ENCODE measurements at regions not wholly inside any gene's neighbourhood (a gene's known extent, or its start where the extent isn't known, plus 50 kb on each side); places are given as distances from the start of the nearest gene placed in this dataset.
A peak's percentile ranks its signal among the peaks of the same experiment; 100 is the strongest.

- H3K4me3 ChIP-seq (ENCODE audit: control insufficient read depth in 1 of 7, extremely low read depth in 1 of 7, insufficient read depth in 4 of 7, low read depth in 2 of 7, low read length in 6 of 7), result no peak overlapping the region
- H3K9me3 ChIP-seq (ENCODE audit: control extremely low read depth in 1 of 5, control insufficient read depth in 4 of 5, insufficient read depth in 2 of 5, low read depth in 1 of 5, low read length in 4 of 5), result no peaks in the 10 kb centered on the region
- H3K36me3 ChIP-seq (ENCODE audit: control insufficient read depth in 4 of 4, insufficient read depth in 4 of 4, low read length in 3 of 4), result no peaks in the 10 kb centered on the region
- POLR2A ChIA-PET, result no interaction called here
- no peaks in the 10 kb centered on the region for H3K27me3 ChIP-seq (replicated peaks in 2 of 5; ENCODE audit: control insufficient read depth in 4 of 5, insufficient read depth in 5 of 5, low read length in 4 of 5)
- CTCF ChIA-PET, result no interaction called here
- WGBS (ENCODE audit: insufficient coverage), result no CpG with 5 or more reads among the region's 8 CpGs
- H3K27ac ChIP-seq (ENCODE audit: insufficient read depth in 1 of 2, low read depth in 1 of 2, low read length in 2 of 2, poor library complexity in 1 of 2, severe bottlenecking in 2 of 2), result no peak overlapping the region
- H3K4me1 ChIP-seq (ENCODE audit: control extremely low read depth in 1 of 4, control insufficient read depth in 4 of 4, insufficient read depth in 4 of 4, low read length in 3 of 4), result peaks cover 0 to 21% (median 0%) of the 10 kb centered on the region in 4 experiments
- DNase-seq, result peak; percentile 9 to 49 (median 21)
These were observed 90.2 kb upstream of the CDH4 start for GRCh38 chr20:61161726-61162390.

- ChIA-PET CTCF (no interaction called here), POLR2A (no interaction called here)
- Histone ChIP-seq H3K4me1 (ENCODE audit: control extremely low read depth in 1 of 4, control insufficient read depth in 4 of 4, insufficient read depth in 4 of 4, low read length in 3 of 4) (peaks cover 0 to 21% (median 0%) of the 10 kb centered on the region in 4 experiments), H3K27me3 (replicated peaks in 2 of 5; ENCODE audit: control insufficient read depth in 4 of 5, insufficient read depth in 5 of 5, low read length in 4 of 5) (peaks cover 0 to under 1% (median 0%) of the 10 kb centered on the region in 5 experiments), H3K36me3 (ENCODE audit: control insufficient read depth in 4 of 4, insufficient read depth in 4 of 4, low read length in 3 of 4) (no peaks in the 10 kb centered on the region), H3K27ac (ENCODE audit: insufficient read depth in 1 of 2, low read depth in 1 of 2, low read length in 2 of 2, poor library complexity in 1 of 2, severe bottlenecking in 2 of 2) (no peak overlapping the region), H3K4me3 (ENCODE audit: control insufficient read depth in 1 of 7, extremely low read depth in 1 of 7, insufficient read depth in 4 of 7, low read depth in 2 of 7, low read length in 6 of 7) (no peak overlapping the region), H3K9me3 (ENCODE audit: control extremely low read depth in 1 of 5, control insufficient read depth in 4 of 5, insufficient read depth in 2 of 5, low read depth in 1 of 5, low read length in 4 of 5) (no peaks in the 10 kb centered on the region)
- WGBS (ENCODE audit: insufficient coverage), result 94% methylated on average over 7 of the region's 12 CpGs
- no peak for DNase-seq
These were observed 89.6 kb upstream of the CDH4 start for GRCh38 chr20:61162451-61162850.

- DNase-seq, result no peak
- Histone ChIP-seq H3K9me3 (ENCODE audit: control extremely low read depth in 1 of 5, control insufficient read depth in 4 of 5, insufficient read depth in 2 of 5, low read depth in 1 of 5, low read length in 4 of 5) (no peaks in the 10 kb centered on the region), H3K4me1 (ENCODE audit: control extremely low read depth in 1 of 4, control insufficient read depth in 4 of 4, insufficient read depth in 4 of 4, low read length in 3 of 4) (peaks cover 0 to 21% (median 0%) of the 10 kb centered on the region in 4 experiments), H3K27ac (ENCODE audit: insufficient read depth in 1 of 2, low read depth in 1 of 2, low read length in 2 of 2, poor library complexity in 1 of 2, severe bottlenecking in 2 of 2) (no peak overlapping the region), H3K27me3 (replicated peaks in 2 of 5; ENCODE audit: control insufficient read depth in 4 of 5, insufficient read depth in 5 of 5, low read length in 4 of 5) (peaks cover 0 to 7% (median 0%) of the 10 kb centered on the region in 5 experiments), H3K4me3 (ENCODE audit: control insufficient read depth in 1 of 7, extremely low read depth in 1 of 7, insufficient read depth in 4 of 7, low read depth in 2 of 7, low read length in 6 of 7) (no peak overlapping the region), H3K36me3 (ENCODE audit: control insufficient read depth in 4 of 4, insufficient read depth in 4 of 4, low read length in 3 of 4) (no peaks in the 10 kb centered on the region)
- ChIA-PET POLR2A (no interaction called here), CTCF (no interaction called here)
- WGBS (ENCODE audit: insufficient coverage), result 97% methylated on average over 5 of the region's 7 CpGs
These were observed 89.0 kb upstream of the CDH4 start for GRCh38 chr20:61163031-61163430.

- Histone ChIP-seq H3K27ac (ENCODE audit: insufficient read depth in 1 of 2, low read depth in 1 of 2, low read length in 2 of 2, poor library complexity in 1 of 2, severe bottlenecking in 2 of 2) (no peak overlapping the region), H3K4me1 (ENCODE audit: control extremely low read depth in 1 of 4, control insufficient read depth in 4 of 4, insufficient read depth in 4 of 4, low read length in 3 of 4) (peaks cover 0 to 9% (median 0%) of the 10 kb centered on the region in 4 experiments)
These were observed 85.7 kb upstream of the CDH4 start for GRCh38 chr20:61166324-61166723.

GRCh38 chr20:61168605-61169004 is 83.5 kb upstream of the CDH4 start:
- no peaks in the 10 kb centered on the region for H3K4me1 ChIP-seq (ENCODE audit: control extremely low read depth in 1 of 4, control insufficient read depth in 4 of 4, insufficient read depth in 4 of 4, low read length in 3 of 4)
- POLR2A ChIA-PET, result no interaction called here
- WGBS (ENCODE audit: insufficient coverage), result 85% methylated on average over 8 of the region's 8 CpGs
- H3K4me3 ChIP-seq (ENCODE audit: control insufficient read depth in 1 of 7, extremely low read depth in 1 of 7, insufficient read depth in 4 of 7, low read depth in 2 of 7, low read length in 6 of 7), result no peak overlapping the region
- peaks cover 0 to 24% (median 0%) of the 10 kb centered on the region in 5 experiments for H3K27me3 ChIP-seq (replicated peaks in 2 of 5; ENCODE audit: control insufficient read depth in 4 of 5, insufficient read depth in 5 of 5, low read length in 4 of 5)
- no peak for DNase-seq
- no peak overlapping the region for H3K27ac ChIP-seq (ENCODE audit: insufficient read depth in 1 of 2, low read depth in 1 of 2, low read length in 2 of 2, poor library complexity in 1 of 2, severe bottlenecking in 2 of 2)
- H3K9me3 ChIP-seq (ENCODE audit: control extremely low read depth in 1 of 5, control insufficient read depth in 4 of 5, insufficient read depth in 2 of 5, low read depth in 1 of 5, low read length in 4 of 5), result peaks cover 0 to 2% (median 0%) of the 10 kb centered on the region in 5 experiments
- CTCF ChIA-PET, result interaction anchor here (0.6 kb wide), 1 partner anchor 31 kb away, joined by 3 read pairs; no protein-coding TSS in a partner anchor
- no peaks in the 10 kb centered on the region for H3K36me3 ChIP-seq (ENCODE audit: control insufficient read depth in 4 of 4, insufficient read depth in 4 of 4, low read length in 3 of 4)

More at GRCh38 chr20:61166324-61166723, 85.7 kb upstream of the CDH4 start:
- Histone ChIP-seq H3K9me3 (ENCODE audit: control extremely low read depth in 1 of 5, control insufficient read depth in 4 of 5, insufficient read depth in 2 of 5, low read depth in 1 of 5, low read length in 4 of 5) (no peaks in the 10 kb centered on the region), H3K36me3 (ENCODE audit: control insufficient read depth in 4 of 4, insufficient read depth in 4 of 4, low read length in 3 of 4) (no peaks in the 10 kb centered on the region), H3K4me3 (ENCODE audit: control insufficient read depth in 1 of 7, extremely low read depth in 1 of 7, insufficient read depth in 4 of 7, low read depth in 2 of 7, low read length in 6 of 7) (no peak overlapping the region), H3K27me3 (replicated peaks in 2 of 5; ENCODE audit: control insufficient read depth in 4 of 5, insufficient read depth in 5 of 5, low read length in 4 of 5) (peaks cover 0 to 20% (median 0%) of the 10 kb centered on the region in 5 experiments)
- no peak for DNase-seq
- POLR2A ChIA-PET, result no interaction called here
- CTCF ChIA-PET, result no interaction called here
- 89% methylated on average over 2 of the region's 3 CpGs for WGBS (ENCODE audit: insufficient coverage)

GRCh38 chr20:61169874-61170273 is 82.2 kb upstream of the CDH4 start:
- CTCF ChIA-PET, result no interaction called here
- Histone ChIP-seq H3K4me1 (ENCODE audit: control extremely low read depth in 1 of 4, control insufficient read depth in 4 of 4, insufficient read depth in 4 of 4, low read length in 3 of 4) (no peaks in the 10 kb centered on the region), H3K4me3 (ENCODE audit: control insufficient read depth in 1 of 7, extremely low read depth in 1 of 7, insufficient read depth in 4 of 7, low read depth in 2 of 7, low read length in 6 of 7) (no peak overlapping the region), H3K9me3 (ENCODE audit: control extremely low read depth in 1 of 5, control insufficient read depth in 4 of 5, insufficient read depth in 2 of 5, low read depth in 1 of 5, low read length in 4 of 5) (peaks cover 0 to 3% (median 0%) of the 10 kb centered on the region in 5 experiments), H3K36me3 (ENCODE audit: control insufficient read depth in 4 of 4, insufficient read depth in 4 of 4, low read length in 3 of 4) (no peaks in the 10 kb centered on the region), H3K27me3 (replicated peaks in 2 of 5; ENCODE audit: control insufficient read depth in 4 of 5, insufficient read depth in 5 of 5, low read length in 4 of 5) (peaks cover 0 to 24% (median 0%) of the 10 kb centered on the region in 5 experiments), H3K27ac (ENCODE audit: insufficient read depth in 1 of 2, low read depth in 1 of 2, low read length in 2 of 2, poor library complexity in 1 of 2, severe bottlenecking in 2 of 2) (no peak overlapping the region)
- POLR2A ChIA-PET, result no interaction called here
- no peak for DNase-seq
- 55% methylated on average over 5 of the region's 8 CpGs for WGBS (ENCODE audit: insufficient coverage)

- Histone ChIP-seq H3K36me3 (ENCODE audit: control insufficient read depth in 4 of 4, insufficient read depth in 4 of 4, low read length in 3 of 4) (no peaks in the 10 kb centered on the region), H3K27me3 (replicated peaks in 2 of 5; ENCODE audit: control insufficient read depth in 4 of 5, insufficient read depth in 5 of 5, low read length in 4 of 5) (peaks cover 0 to 24% (median 0%) of the 10 kb centered on the region in 5 experiments)
- WGBS (ENCODE audit: insufficient coverage), result 66% methylated on average over 8 of the region's 11 CpGs
These were observed 81.4 kb upstream of the CDH4 start for GRCh38 chr20:61170496-61171320.

More at GRCh38 chr20:61170496-61171320, 81.4 kb upstream of the CDH4 start:
- DNase-seq, result no peak
- ChIA-PET CTCF (no interaction called here), POLR2A (no interaction called here)
- Histone ChIP-seq H3K4me3 (ENCODE audit: control insufficient read depth in 1 of 7, extremely low read depth in 1 of 7, insufficient read depth in 4 of 7, low read depth in 2 of 7, low read length in 6 of 7) (no peak overlapping the region), H3K9me3 (ENCODE audit: control extremely low read depth in 1 of 5, control insufficient read depth in 4 of 5, insufficient read depth in 2 of 5, low read depth in 1 of 5, low read length in 4 of 5) (peaks cover 0 to 3% (median 0%) of the 10 kb centered on the region in 5 experiments), H3K4me1 (ENCODE audit: control extremely low read depth in 1 of 4, control insufficient read depth in 4 of 4, insufficient read depth in 4 of 4, low read length in 3 of 4) (no peaks in the 10 kb centered on the region), H3K27ac (ENCODE audit: insufficient read depth in 1 of 2, low read depth in 1 of 2, low read length in 2 of 2, poor library complexity in 1 of 2, severe bottlenecking in 2 of 2) (no peak overlapping the region)

All from common myeloid progenitor, CD34-positive (primary cell).